Sigmoid colon (tissue), 3 donors: ENCODE measurements at regions not wholly inside any gene's neighbourhood (a gene's known extent, or its start where the extent isn't known, plus 50 kb on each side); places are given as distances from the start of the nearest gene placed in this dataset.

Source experiments
- POLR2A ChIP-seq, 2 donors: fragments of 450-650 bp; IDR thresholded peaks; one replicate each; pipeline ENCODE4 v1.6.1; 2016; ENCODE audit warnings: antibody characterized with exemption in 2 of 2, mild to moderate bottlenecking in 2 of 2, moderate library complexity in 2 of 2
- TF ChIP-seq, protein P1 (sequence below), 4 experiments: fragments of 450-650 bp in 3 of 4; fragments of 200-600 bp in 1 of 4; IDR thresholded peaks; one replicate each; pipeline ENCODE4 v1.5.1; 2016 to 2019; ENCODE audit warnings: antibody characterized with exemption in 4 of 4, mild to moderate bottlenecking in 3 of 4, moderate library complexity in 2 of 4

DNA sequence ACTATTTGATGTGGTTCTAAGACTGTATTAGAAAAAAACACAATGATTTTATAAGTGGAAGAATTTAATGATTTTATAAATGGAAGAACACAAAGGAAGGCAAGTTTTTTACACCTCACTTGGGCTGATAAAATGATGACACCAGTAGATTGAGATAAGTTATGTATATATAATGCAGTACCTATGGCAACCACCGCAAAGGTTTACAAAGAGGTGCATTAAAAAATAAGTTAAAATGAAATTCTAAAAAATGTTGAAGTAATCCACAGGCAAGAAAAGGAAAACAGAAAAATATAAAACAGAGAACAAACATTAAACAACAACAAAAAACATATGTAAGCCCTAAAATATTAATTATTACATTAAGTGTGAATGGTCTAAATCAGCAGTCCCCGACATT lies 490.9 kb upstream of the AADAT start:
- TF ChIP-seq, protein P1, sequence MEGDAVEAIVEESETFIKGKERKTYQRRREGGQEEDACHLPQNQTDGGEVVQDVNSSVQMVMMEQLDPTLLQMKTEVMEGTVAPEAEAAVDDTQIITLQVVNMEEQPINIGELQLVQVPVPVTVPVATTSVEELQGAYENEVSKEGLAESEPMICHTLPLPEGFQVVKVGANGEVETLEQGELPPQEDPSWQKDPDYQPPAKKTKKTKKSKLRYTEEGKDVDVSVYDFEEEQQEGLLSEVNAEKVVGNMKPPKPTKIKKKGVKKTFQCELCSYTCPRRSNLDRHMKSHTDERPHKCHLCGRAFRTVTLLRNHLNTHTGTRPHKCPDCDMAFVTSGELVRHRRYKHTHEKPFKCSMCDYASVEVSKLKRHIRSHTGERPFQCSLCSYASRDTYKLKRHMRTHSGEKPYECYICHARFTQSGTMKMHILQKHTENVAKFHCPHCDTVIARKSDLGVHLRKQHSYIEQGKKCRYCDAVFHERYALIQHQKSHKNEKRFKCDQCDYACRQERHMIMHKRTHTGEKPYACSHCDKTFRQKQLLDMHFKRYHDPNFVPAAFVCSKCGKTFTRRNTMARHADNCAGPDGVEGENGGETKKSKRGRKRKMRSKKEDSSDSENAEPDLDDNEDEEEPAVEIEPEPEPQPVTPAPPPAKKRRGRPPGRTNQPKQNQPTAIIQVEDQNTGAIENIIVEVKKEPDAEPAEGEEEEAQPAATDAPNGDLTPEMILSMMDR (IDR thresholded peaks at IDR 0.05): no peak
- no peak for TF ChIP-seq POLR2A (IDR thresholded peaks at IDR 0.05)
